ENCODE measurements at regions not wholly inside any gene's neighbourhood (a gene's known extent, or its start where the extent isn't known, plus 50 kb on each side); places are given as distances from the start of the nearest gene placed in this dataset.

GRCh38 chr2:6764968-6765723 is 100.6 kb downstream of the CMPK2 start:
- DNase-seq, result no peak

GRCh38 chr2:6769346-6769745 is 96.4 kb downstream of the CMPK2 start:
- DNase-seq, result no peak

GRCh38 chr2:6770006-6770405 is 95.7 kb downstream of the CMPK2 start:
- DNase-seq, result no peak

GRCh38 chr2:6771634-6772611 is 93.8 kb downstream of the CMPK2 start:
- peak; percentile 4 for DNase-seq

- peak; percentile 41 for DNase-seq
These were observed 92.6 kb downstream of the CMPK2 start for GRCh38 chr2:6773007-6773693.

GRCh38 chr2:6773694-6774044 is 92.0 kb downstream of the CMPK2 start:
- DNase-seq, result no peak

GRCh38 chr2:6776125-6776524 is 89.6 kb downstream of the CMPK2 start:
- no peak for DNase-seq

GRCh38 chr2:6777626-6778025 is 88.1 kb downstream of the CMPK2 start:
- no peak for DNase-seq

GRCh38 chr2:6780765-6781274 is 84.9 kb downstream of the CMPK2 start:
- DNase-seq, result no peak

GRCh38 chr2:6782517-6783237 is 83.0 kb downstream of the CMPK2 start:
- DNase-seq, result no peak

- DNase-seq, result no peak
These were observed 82.5 kb downstream of the CMPK2 start for GRCh38 chr2:6783238-6783614.

GRCh38 chr2:6784291-6784690 is 81.4 kb downstream of the CMPK2 start:
- DNase-seq, result no peak

- DNase-seq, result no peak
These were observed 80.2 kb downstream of the CMPK2 start for GRCh38 chr2:6785493-6785892.

- DNase-seq, result no peak
These were observed 78.3 kb downstream of the CMPK2 start for GRCh38 chr2:6787376-6787775.

- no peak for DNase-seq
These were observed 77.1 kb downstream of the CMPK2 start for GRCh38 chr2:6788614-6789013.

GRCh38 chr2:6789559-6790138 is 76.1 kb downstream of the CMPK2 start:
- no peak for DNase-seq

GRCh38 chr2:6791682-6792081 is 74.0 kb downstream of the CMPK2 start:
- no peak for DNase-seq

GRCh38 chr2:6792883-6793282 is 72.8 kb downstream of the CMPK2 start:
- no peak for DNase-seq

GRCh38 chr2:6793371-6793770 is 72.3 kb downstream of the CMPK2 start:
- no peak for DNase-seq

- no peak for DNase-seq
These were observed 71.8 kb downstream of the CMPK2 start for GRCh38 chr2:6793913-6794312.

- no peak for DNase-seq
These were observed 71.3 kb downstream of the CMPK2 start for GRCh38 chr2:6794448-6794847.
